ENCODE measurements at regions not wholly inside any gene's neighbourhood (a gene's known extent, or its start where the extent isn't known, plus 50 kb on each side); places are given as distances from the start of the nearest gene placed in this dataset.
"Not testable (repeated sequence)": the region's sequence is repeated elsewhere in the genome, so short reads cannot be mapped to it uniquely, and the experiment has no call there.

- Histone ChIP-seq H3K4me3 (ENCODE audit: low read depth in 1 of 2, low read length in 1 of 2) (no peak overlapping the region), H3K9me3 (no peaks in the 10 kb centered on the region), H3K4me1 (ENCODE audit: control insufficient read depth in 1 of 2, insufficient read depth in 1 of 2, low read depth in 1 of 2, low read length in 1 of 2) (no peaks in the 10 kb centered on the region), H3K27me3 (no peaks in the 10 kb centered on the region), H3K27ac (no peak overlapping the region), H3K36me3 (no peaks in the 10 kb centered on the region)
- TF ChIP-seq, protein P1, sequence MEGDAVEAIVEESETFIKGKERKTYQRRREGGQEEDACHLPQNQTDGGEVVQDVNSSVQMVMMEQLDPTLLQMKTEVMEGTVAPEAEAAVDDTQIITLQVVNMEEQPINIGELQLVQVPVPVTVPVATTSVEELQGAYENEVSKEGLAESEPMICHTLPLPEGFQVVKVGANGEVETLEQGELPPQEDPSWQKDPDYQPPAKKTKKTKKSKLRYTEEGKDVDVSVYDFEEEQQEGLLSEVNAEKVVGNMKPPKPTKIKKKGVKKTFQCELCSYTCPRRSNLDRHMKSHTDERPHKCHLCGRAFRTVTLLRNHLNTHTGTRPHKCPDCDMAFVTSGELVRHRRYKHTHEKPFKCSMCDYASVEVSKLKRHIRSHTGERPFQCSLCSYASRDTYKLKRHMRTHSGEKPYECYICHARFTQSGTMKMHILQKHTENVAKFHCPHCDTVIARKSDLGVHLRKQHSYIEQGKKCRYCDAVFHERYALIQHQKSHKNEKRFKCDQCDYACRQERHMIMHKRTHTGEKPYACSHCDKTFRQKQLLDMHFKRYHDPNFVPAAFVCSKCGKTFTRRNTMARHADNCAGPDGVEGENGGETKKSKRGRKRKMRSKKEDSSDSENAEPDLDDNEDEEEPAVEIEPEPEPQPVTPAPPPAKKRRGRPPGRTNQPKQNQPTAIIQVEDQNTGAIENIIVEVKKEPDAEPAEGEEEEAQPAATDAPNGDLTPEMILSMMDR (IDR thresholded peaks at IDR 0.05) = no peak
Observed at GRCh38 chr1:189697113-189697512, 780.6 kb downstream of the BRINP3 start.

DNA sequence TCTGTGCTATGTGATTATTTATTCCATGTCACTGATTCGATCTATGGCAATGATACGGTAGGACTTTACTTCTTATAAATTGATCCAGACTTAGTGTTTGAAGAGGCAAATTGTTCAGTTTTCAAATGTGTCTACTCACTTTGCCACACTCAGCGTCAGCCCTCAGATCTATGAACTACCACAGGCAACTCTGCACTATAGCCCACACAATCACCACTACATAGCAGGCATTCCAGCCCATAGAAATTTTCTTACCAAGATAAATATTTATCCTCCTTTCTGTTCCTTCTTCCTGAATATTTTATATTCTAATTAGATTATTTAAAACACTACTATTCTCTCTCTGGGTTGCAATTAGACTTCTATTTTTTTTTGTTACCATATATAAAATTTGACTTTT, 776.1 kb downstream of the BRINP3 start:
- Histone ChIP-seq H3K4me1 (ENCODE audit: control insufficient read depth in 1 of 2, insufficient read depth in 1 of 2, low read depth in 1 of 2, low read length in 1 of 2) (no peaks in the 10 kb centered on the region), H3K27me3 (no peaks in the 10 kb centered on the region), H3K4me3 (ENCODE audit: low read depth in 1 of 2, low read length in 1 of 2) (no peak overlapping the region), H3K27ac (no peak overlapping the region), H3K36me3 (no peaks in the 10 kb centered on the region), H3K9me3 (no peaks in the 10 kb centered on the region)
- TF ChIP-seq, protein P1 (IDR thresholded peaks at IDR 0.05) = no peak

- Histone ChIP-seq H3K36me3 (no peaks in the 10 kb centered on the region), H3K27me3 (no peaks in the 10 kb centered on the region)
Observed at GRCh38 chr1:189706594-189706993, 771.1 kb downstream of the BRINP3 start.

DNA sequence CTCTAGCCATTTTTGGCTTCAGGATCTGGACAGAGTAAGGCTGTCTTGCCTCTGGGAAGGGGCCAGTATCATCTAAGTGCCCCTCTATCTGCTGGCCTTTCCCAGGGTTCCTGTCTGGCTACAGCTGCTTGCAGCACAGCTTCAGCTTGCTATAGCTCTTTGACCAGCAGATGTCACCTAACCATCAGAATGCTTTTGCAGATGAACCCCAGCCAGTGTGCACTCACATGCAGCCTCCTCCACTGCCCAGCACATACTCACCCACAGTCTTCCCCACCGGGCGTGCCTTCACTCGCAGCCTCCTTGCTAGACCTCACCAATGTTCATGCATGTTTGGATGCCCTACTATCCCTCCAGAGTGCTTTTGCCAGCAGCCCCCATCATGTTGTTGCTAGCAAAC, 769.0 kb downstream of the BRINP3 start:
- Histone ChIP-seq H3K4me1 (ENCODE audit: control insufficient read depth in 1 of 2, insufficient read depth in 1 of 2, low read depth in 1 of 2, low read length in 1 of 2) (no peaks in the 10 kb centered on the region), H3K9me3 (no peaks in the 10 kb centered on the region), H3K36me3 (no peaks in the 10 kb centered on the region), H3K27me3 (no peaks in the 10 kb centered on the region), H3K27ac (no peak overlapping the region), H3K4me3 (ENCODE audit: low read depth in 1 of 2, low read length in 1 of 2) (no peak overlapping the region)
- TF ChIP-seq, protein P1 (IDR thresholded peaks at IDR 0.05) = no peak

More at GRCh38 chr1:189706594-189706993, 771.1 kb downstream of the BRINP3 start:
- H3K9me3 ChIP-seq = no peaks in the 10 kb centered on the region
- no peak overlapping the region for H3K4me3 ChIP-seq (ENCODE audit: low read depth in 1 of 2, low read length in 1 of 2)
- H3K27ac ChIP-seq = no peak overlapping the region
- H3K4me1 ChIP-seq (ENCODE audit: control insufficient read depth in 1 of 2, insufficient read depth in 1 of 2, low read depth in 1 of 2, low read length in 1 of 2) = no peaks in the 10 kb centered on the region
- TF ChIP-seq, protein P1 (IDR thresholded peaks at IDR 0.05) = no peak

- not testable (repeated sequence) for H3K27me3 ChIP-seq; H3K4me3 ChIP-seq (ENCODE audit: low read depth in 1 of 2, low read length in 1 of 2); H3K36me3 ChIP-seq; H3K4me1 ChIP-seq (ENCODE audit: control insufficient read depth in 1 of 2, insufficient read depth in 1 of 2, low read depth in 1 of 2, low read length in 1 of 2); H3K9me3 ChIP-seq; H3K27ac ChIP-seq
Observed at GRCh38 chr1:189718147-189718795, 759.4 kb downstream of the BRINP3 start.

GRCh38 chr1:189726806-189727205, 750.9 kb downstream of the BRINP3 start:
- Histone ChIP-seq H3K9me3 (no peaks in the 10 kb centered on the region), H3K27ac (no peak overlapping the region), H3K27me3 (no peaks in the 10 kb centered on the region), H3K36me3 (no peaks in the 10 kb centered on the region), H3K4me1 (ENCODE audit: control insufficient read depth in 1 of 2, insufficient read depth in 1 of 2, low read depth in 1 of 2, low read length in 1 of 2) (no peaks in the 10 kb centered on the region), H3K4me3 (ENCODE audit: low read depth in 1 of 2, low read length in 1 of 2) (no peak overlapping the region)
- TF ChIP-seq, protein P1 (IDR thresholded peaks at IDR 0.05) = no peak

Data from neutrophil (primary cell).